H1 (cell line): ENCODE measurements at regions not wholly inside any gene's neighbourhood (a gene's known extent, or its start where the extent isn't known, plus 50 kb on each side); places are given as distances from the start of the nearest gene placed in this dataset.

Experiments
- CTCF ChIA-PET: fragments of 300-600 bp; sonication (Branson Sonifier 250); formaldehyde crosslinking; loops from one replicate; lab custom pipeline; 2021; ENCODE audit not compliant: partially characterized antibody; lab: Charles Lee
- POLR2A ChIA-PET: fragments of 300-600 bp; sonication (Branson Sonifier 250); formaldehyde crosslinking; loops from one replicate; lab custom pipeline; 2021; ENCODE audit warnings: inconsistent platforms; ENCODE audit not compliant: partially characterized antibody; lab: Charles Lee
- DNase-seq, 2 experiments: peaks; one replicate each; pipeline versions ENCODE4 v3.0.0 to v3.0.0-alpha.2; 2010 to 2022; ENCODE audit warnings: low spot score in 2 of 2, low read depth in 1 of 2, mixed read lengths in 1 of 2
- FAIRE-seq: peaks from 2 replicates; lab custom pipeline; 2011; peaks lifted over from hg19 to GRCh38; lab: Jason Lieb, UNC
- H2AFZ ChIP-seq: 2 replicates; pipeline ENCODE4 v1.8.1; 2012; ENCODE audit warnings: low read length, inconsistent platforms
- H2AK5ac ChIP-seq: 2 replicates; pipeline ENCODE4 v1.6.1; 2013; ENCODE audit warnings: low read depth, low read length
- H2BK120ac ChIP-seq: replicated peaks from 2 replicates; pipeline ENCODE3; 2013; ENCODE audit warnings: low read depth, low read length, inconsistent platforms
- H2BK12ac ChIP-seq: 2 replicates; pipeline ENCODE4 v1.6.1; 2013; ENCODE audit warnings: low read depth, low read length
- H2BK15ac ChIP-seq: 2 replicates; pipeline ENCODE4 v1.6.1; 2013; ENCODE audit warnings: low read length
- H2BK20ac ChIP-seq: 2 replicates; pipeline ENCODE4 v1.6.1; 2013; ENCODE audit warnings: low read length
- H2BK5ac ChIP-seq: 2 replicates; pipeline ENCODE4 v1.6.1; 2013; ENCODE audit warnings: low read depth, low read length
- H3K14ac ChIP-seq: 2 replicates; pipeline ENCODE4 v1.6.1; 2013; ENCODE audit warnings: inconsistent platforms; ENCODE audit not compliant: insufficient read length
- H3K18ac ChIP-seq: 2 replicates; pipeline ENCODE4 v1.6.1; 2013; ENCODE audit warnings: low read length; ENCODE audit errors: extremely low read depth
- H3K23ac ChIP-seq: 2 replicates; pipeline ENCODE4 v1.6.1; 2013; ENCODE audit warnings: inconsistent platforms; ENCODE audit not compliant: insufficient read length
- H3K23me2 ChIP-seq: 2 replicates; pipeline ENCODE4 v1.6.1; 2013; ENCODE audit warnings: low read depth, low read length
- H3K27ac ChIP-seq: 2 replicates; pipeline ENCODE4 v1.6.1; 2011; ENCODE audit warnings: low read depth, low read length, inconsistent platforms
- H3K27me3 ChIP-seq, 4 experiments: replicated peaks in 1 of 4; 1 replicate in 1 of 4; 2 replicates in 3 of 4; pipeline versions ENCODE4 v1.6.1 to v1.8.1; 2011 to 2013; ENCODE audit warnings: low read length in 3 of 4, mild to moderate bottlenecking in 3 of 4, inconsistent platforms in 2 of 4, mixed read lengths in 2 of 4, moderate library complexity in 1 of 4; ENCODE audit not compliant: control insufficient read depth in 3 of 4, insufficient read depth in 3 of 4; ENCODE audit errors: extremely low read depth in 1 of 4
- H3K36me3 ChIP-seq, 4 experiments: 2 replicates each; pipeline versions ENCODE4 v1.6.1 to v1.8.1; 2011 to 2013; ENCODE audit warnings: mild to moderate bottlenecking in 4 of 4, low read length in 3 of 4, moderate library complexity in 2 of 4, control low read depth in 1 of 4, inconsistent platforms in 1 of 4; ENCODE audit not compliant: insufficient read depth in 4 of 4, control insufficient read depth in 2 of 4
- H3K4ac ChIP-seq: replicated peaks from 2 replicates; pipeline ENCODE3; 2013; ENCODE audit warnings: low read length, low read depth, mixed read lengths, inconsistent platforms; ENCODE audit not compliant: insufficient read length
- H3K4me1 ChIP-seq, 4 experiments: replicated peaks in 1 of 4; 1 replicate in 1 of 4; 2 replicates in 3 of 4; pipeline versions ENCODE4 v1.6.1 to v1.8.1; 2011 to 2013; ENCODE audit warnings: low read length in 3 of 4, inconsistent platforms in 2 of 4, mixed read lengths in 1 of 4; ENCODE audit not compliant: insufficient read depth in 4 of 4, control insufficient read depth in 3 of 4
- H3K4me2 ChIP-seq, 2 experiments: 2 replicates each; pipeline versions ENCODE4 v1.6.1 to v1.8.1; 2011 to 2013; ENCODE audit warnings: low read depth in 2 of 2, low read length in 2 of 2, control low read depth in 1 of 2, inconsistent platforms in 1 of 2, mild to moderate bottlenecking in 1 of 2; ENCODE audit not compliant: insufficient read depth in 1 of 2
- H3K4me3 ChIP-seq, 4 experiments: fragments of 200-600, 300-600 bp in 1 of 4; sonication (generic), shearing (Covaris generic), sonication (Bioruptor Twin) in 1 of 4; 2 replicates each; pipeline versions ENCODE4 v1.5.1 to v1.8.1; 2011 to 2016; ENCODE audit warnings: low read length in 4 of 4, low read depth in 3 of 4, control low read depth in 2 of 4, inconsistent platforms in 2 of 4, mild to moderate bottlenecking in 2 of 4, mixed read lengths in 1 of 4, moderate library complexity in 1 of 4; ENCODE audit not compliant: insufficient read depth in 2 of 4; ENCODE audit errors: extremely low read depth in 1 of 4
- H3K56ac ChIP-seq: replicated peaks from 2 replicates; pipeline ENCODE3; 2013; ENCODE audit warnings: low read depth, mild to moderate bottlenecking, mixed read lengths, low read length, inconsistent platforms; ENCODE audit not compliant: insufficient read length
- H3K79me1 ChIP-seq: 2 replicates; pipeline ENCODE4 v1.6.1; 2013; ENCODE audit warnings: low read depth, low read length, control low read depth
- H3K79me2 ChIP-seq, 2 experiments: 2 replicates each; pipeline versions ENCODE4 v1.6.1 to v1.8.1; 2012 to 2013; ENCODE audit warnings: low read length in 2 of 2, mild to moderate bottlenecking in 2 of 2, inconsistent platforms in 1 of 2; ENCODE audit not compliant: insufficient read depth in 2 of 2, control insufficient read depth in 1 of 2
- H3K9ac ChIP-seq, 4 experiments: replicated peaks in 1 of 4; 1 replicate in 1 of 4; 2 replicates in 3 of 4; pipeline versions ENCODE4 v1.6.1 to v1.8.1; 2011 to 2013; ENCODE audit warnings: low read depth in 3 of 4, low read length in 3 of 4, control low read depth in 2 of 4, mild to moderate bottlenecking in 2 of 4, moderate library complexity in 2 of 4, inconsistent platforms in 1 of 4; ENCODE audit errors: extremely low read depth in 1 of 4
- H3K9me3 ChIP-seq, 2 experiments: 2 replicates each; pipeline versions ENCODE4 v1.6.1 to v1.8.1; 2012 to 2013; ENCODE audit warnings: mild to moderate bottlenecking in 2 of 2, moderate library complexity in 2 of 2, control low read depth in 1 of 2, inconsistent platforms in 1 of 2, low read depth in 1 of 2, low read length in 1 of 2, mixed read lengths in 1 of 2; ENCODE audit not compliant: insufficient read depth in 2 of 2
- H4K20me1 ChIP-seq, 2 experiments: replicated peaks in 1 of 2; 2 replicates each; pipeline versions ENCODE3 to v1.8.1; 2011 to 2013; ENCODE audit warnings: inconsistent platforms in 2 of 2, low read length in 2 of 2, mild to moderate bottlenecking in 1 of 2; ENCODE audit not compliant: insufficient read depth in 2 of 2, control insufficient read depth in 1 of 2
- H4K5ac ChIP-seq: 2 replicates; pipeline ENCODE4 v1.6.1; 2013; ENCODE audit warnings: low read length, low read depth, mixed read lengths, inconsistent platforms; ENCODE audit not compliant: insufficient read length
- H4K8ac ChIP-seq: 2 replicates; pipeline ENCODE4 v1.8.0; 2013; ENCODE audit warnings: mild to moderate bottlenecking, moderate library complexity, low read length, inconsistent platforms; ENCODE audit not compliant: insufficient read depth; ENCODE audit errors: extremely low read depth
- H4K91ac ChIP-seq: replicated peaks from 2 replicates; pipeline ENCODE3; 2013; ENCODE audit warnings: low read length, mixed read lengths, inconsistent platforms; ENCODE audit not compliant: insufficient read length
- CHD1 ChIP-seq: IDR thresholded peaks from 2 replicates; pipeline ENCODE4 v1.6.1; 2012; ENCODE audit warnings: low read depth, low read length, improper control_type of control experiment
- CHD2 ChIP-seq: IDR thresholded peaks from 2 replicates; pipeline ENCODE4 v1.6.1; 2012; ENCODE audit warnings: low read length, improper control_type of control experiment
- EGR1 ChIP-seq: IDR thresholded peaks from 2 replicates; pipeline ENCODE4 v1.6.1; 2011; ENCODE audit warnings: low read depth, low read length, borderline replicate concordance
- EZH2 ChIP-seq: fragments of 200-600 bp; sonication (generic); IDR thresholded peaks from 2 replicates; pipeline ENCODE4 v1.7.1; 2012; ENCODE audit warnings: low read depth, mild to moderate bottlenecking, moderate library complexity, low read length, inconsistent platforms; ENCODE audit not compliant: severe bottlenecking
- GABPA ChIP-seq: IDR thresholded peaks from 2 replicates; pipeline ENCODE4 v1.6.1; 2011; ENCODE audit warnings: mild to moderate bottlenecking, low read length, moderate library complexity, borderline replicate concordance; ENCODE audit not compliant: insufficient read depth
- HDAC6 ChIP-seq: IDR thresholded peaks from one replicate; pipeline ENCODE4 v1.7.1; 2012; ENCODE audit warnings: low read depth, mild to moderate bottlenecking, inconsistent platforms, low read length, moderate library complexity
- KDM1A ChIP-seq: fragments of 200-600, 300-600 bp; sonication (generic); IDR thresholded peaks from 2 replicates; pipeline ENCODE4 v1.7.1; 2016; ENCODE audit warnings: mild to moderate bottlenecking, low read length, borderline replicate concordance
- POLR2AphosphoS5 ChIP-seq: IDR thresholded peaks from 2 replicates; pipeline ENCODE4 v1.6.1; 2011; ENCODE audit warnings: low read depth, low read length
- RFX5 ChIP-seq: IDR thresholded peaks from 2 replicates; pipeline ENCODE4 v1.6.1; 2011; ENCODE audit warnings: low read depth, low read length, improper control_type of control experiment, borderline replicate concordance
- SIN3A ChIP-seq, 2 experiments: IDR thresholded peaks in 1 of 2; conservative IDR thresholded peaks in 1 of 2; 2 replicates each; pipeline ENCODE4 v1.6.1; 2011 to 2012; ENCODE audit warnings: low read length in 2 of 2, improper control_type of control experiment in 1 of 2, low read depth in 1 of 2, mild to moderate bottlenecking in 1 of 2
- TEAD4 ChIP-seq: IDR thresholded peaks from 2 replicates; pipeline ENCODE4 v1.6.1; 2012; ENCODE audit warnings: low read depth, low read length, inconsistent platforms, mixed read lengths
- YY1 ChIP-seq: IDR thresholded peaks from 2 replicates; pipeline ENCODE4 v1.6.1; 2011; ENCODE audit warnings: low read depth, mild to moderate bottlenecking, low read length
- WGBS, 2 experiments: shearing (Covaris generic) in 1 of 2; methylation state at CpG; one replicate each; pipeline versions ENCODE4 v1.1.6 to v1.1.7; 2013 to 2015; ENCODE audit warnings: low lambda C conversion rate in 2 of 2, mixed read lengths in 2 of 2, inconsistent platforms in 1 of 2, low coverage in 1 of 2, missing lambda C conversion rate in 1 of 2; ENCODE audit not compliant: insufficient replicate concordance in 2 of 2, insufficient coverage in 1 of 2, insufficient read length in 1 of 2; ENCODE audit errors: extremely low coverage in 1 of 2, missing lambda C conversion rate in 1 of 2; 5-methylcytosine and 5-hydroxymethylcytosine counted together
- TF ChIP-seq, protein P1 (sequence below): IDR thresholded peaks from 2 replicates; pipeline ENCODE4 v1.6.1; 2011; ENCODE audit warnings: low read depth, mild to moderate bottlenecking, low read length; ENCODE audit not compliant: insufficient read depth

DNA sequence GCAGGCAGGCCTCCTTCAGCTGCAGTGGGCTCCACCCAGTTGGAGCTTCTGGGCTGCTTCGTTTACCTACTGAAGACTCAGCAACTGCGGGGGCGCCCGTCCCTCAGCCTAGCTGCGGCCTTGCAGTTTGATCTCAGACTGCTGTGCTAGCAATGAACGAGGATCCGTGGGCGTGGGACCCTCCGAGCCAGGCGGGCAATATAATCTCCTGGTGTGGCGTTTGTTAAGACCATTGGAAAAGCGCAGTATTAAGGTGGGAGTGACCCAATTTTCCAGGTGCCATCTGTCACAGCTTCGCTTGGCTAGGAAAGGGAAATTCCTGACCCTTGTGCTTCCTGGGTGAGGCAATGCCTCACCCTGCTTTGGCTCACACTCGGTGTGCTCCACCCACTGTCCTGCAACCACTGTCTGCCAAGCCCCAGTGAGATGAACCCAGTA, 159.2 kb upstream of the FOXP2 start:
- no peaks in the 10 kb centered on the region for H3K4me1 ChIP-seq
- no peak overlapping the region for H3K9ac ChIP-seq
- no peaks in the 10 kb centered on the region for H3K27me3 ChIP-seq
- H3K27ac ChIP-seq = no peak overlapping the region
- no peaks in the 10 kb centered on the region for H3K23me2 ChIP-seq
- DNase-seq (no peak), FAIRE-seq (no peak)
- no peak overlapping the region for H4K8ac ChIP-seq
- H3K79me2 ChIP-seq = no peaks in the 10 kb centered on the region
- no peaks in the 10 kb centered on the region for H3K79me1 ChIP-seq
- H3K4me3 ChIP-seq = no peak overlapping the region
- no peak overlapping the region for H2BK12ac ChIP-seq
- no peaks in the 10 kb centered on the region for H3K36me3 ChIP-seq
- H4K91ac ChIP-seq = no peak overlapping the region
- no peak overlapping the region for H3K14ac ChIP-seq
- no peak overlapping the region for H2BK20ac ChIP-seq
- no peaks in the 10 kb centered on the region for H4K20me1 ChIP-seq
- ChIA-PET CTCF (no interaction called here), POLR2A (no interaction called here)
- no peak overlapping the region for H3K56ac ChIP-seq
- no peak overlapping the region for H3K4me2 ChIP-seq
- no peak overlapping the region for H2BK15ac ChIP-seq
- H3K18ac ChIP-seq = no peak overlapping the region
- H2AFZ ChIP-seq = no peak overlapping the region
- no peak overlapping the region for H4K5ac ChIP-seq
- H3K23ac ChIP-seq = no peak overlapping the region
- H2AK5ac ChIP-seq = no peak overlapping the region
- H3K9me3 ChIP-seq = no peaks in the 10 kb centered on the region
- H2BK120ac ChIP-seq = no peak overlapping the region
- 98% methylated on average over 14 of the region's 14 CpGs; no CpG with 5 or more reads in 1 of the 2 experiments for WGBS, 2 experiments
- no peak overlapping the region for H2BK5ac ChIP-seq
- no peak overlapping the region for H3K4ac ChIP-seq
- no peak for TF ChIP-seq EGR1
- TF ChIP-seq POLR2AphosphoS5 = no peak
- no peak for TF ChIP-seq EZH2
- TF ChIP-seq SIN3A (conservative IDR thresholded peaks at IDR 0.05 in 1 of 2, IDR thresholded peaks at IDR 0.05 in 1 of 2; ENCODE audit: low read depth in 1 of 2, low read length in 2 of 2) = no peak
- TF ChIP-seq CHD2 = no peak
- TF ChIP-seq HDAC6 = no peak
- no peak for TF ChIP-seq YY1
- TF ChIP-seq GABPA = no peak
- no peak for TF ChIP-seq RFX5
- no peak for TF ChIP-seq CHD1
- no peak for TF ChIP-seq KDM1A
- TF ChIP-seq TEAD4 = no peak
- TF ChIP-seq, protein P1, sequence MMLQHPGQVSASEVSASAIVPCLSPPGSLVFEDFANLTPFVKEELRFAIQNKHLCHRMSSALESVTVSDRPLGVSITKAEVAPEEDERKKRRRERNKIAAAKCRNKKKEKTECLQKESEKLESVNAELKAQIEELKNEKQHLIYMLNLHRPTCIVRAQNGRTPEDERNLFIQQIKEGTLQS = no peak
